ENCODE measurements at regions not wholly inside any gene's neighbourhood (a gene's known extent, or its start where the extent isn't known, plus 50 kb on each side); places are given as distances from the start of the nearest gene placed in this dataset.

DNA sequence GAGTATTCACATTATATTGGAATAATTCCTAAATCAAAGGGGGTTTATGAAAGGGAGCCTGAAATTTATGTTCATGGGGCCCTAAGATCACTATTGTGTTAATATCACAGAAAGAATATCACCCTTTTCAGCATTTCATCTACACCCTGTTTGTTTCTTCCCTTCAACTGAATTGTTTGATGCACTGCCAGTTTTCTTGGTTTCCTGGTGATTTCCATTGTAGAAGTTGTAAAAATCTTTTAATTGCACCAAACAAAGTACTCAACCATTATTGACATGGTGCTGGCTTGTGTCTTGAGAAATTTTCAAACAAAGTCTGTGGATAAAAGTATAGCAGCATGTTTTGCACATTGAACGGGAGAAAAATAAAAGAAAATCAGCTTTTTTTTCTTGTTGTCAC, 154.8 kb upstream of the PRKD1 start:
- Histone ChIP-seq H3K9me3 (ENCODE audit: low read length) (no peaks in the 10 kb centered on the region), H3K36me3 (ENCODE audit: insufficient read depth, low read length) (no peaks in the 10 kb centered on the region), H2AFZ (ENCODE audit: low read depth, low read length) (no peak overlapping the region), H3K27me3 (ENCODE audit: insufficient read depth, low read length) (no peaks in the 10 kb centered on the region), H3K4me1 (ENCODE audit: insufficient read depth, low read length) (no peaks in the 10 kb centered on the region), H3K4me3 (ENCODE audit: low read length) (no peak overlapping the region)

DNA sequence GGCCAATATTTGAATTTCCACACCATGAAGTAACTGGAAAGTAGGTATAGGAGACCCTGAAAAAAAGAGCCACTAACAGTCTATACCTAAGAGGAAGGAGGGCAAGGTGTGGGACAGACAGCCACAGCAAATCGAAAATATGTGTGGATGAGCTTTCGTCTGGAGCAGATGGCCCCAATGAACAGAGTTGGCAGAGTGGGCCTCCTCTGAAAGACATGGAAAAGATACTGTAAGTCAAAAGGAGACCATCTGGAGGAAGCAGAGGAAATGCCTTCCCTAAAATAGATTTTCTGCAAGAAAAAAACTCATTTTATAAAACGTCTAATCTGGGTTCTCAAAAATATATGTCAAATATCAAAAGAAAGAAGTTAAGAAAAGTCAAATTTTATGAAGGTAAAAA, 157.2 kb upstream of the PRKD1 start:
- Histone ChIP-seq H3K27me3 (ENCODE audit: insufficient read depth, low read length) (no peaks in the 10 kb centered on the region), H2AFZ (ENCODE audit: low read depth, low read length) (no peak overlapping the region), H3K36me3 (ENCODE audit: insufficient read depth, low read length) (no peaks in the 10 kb centered on the region)

DNA sequence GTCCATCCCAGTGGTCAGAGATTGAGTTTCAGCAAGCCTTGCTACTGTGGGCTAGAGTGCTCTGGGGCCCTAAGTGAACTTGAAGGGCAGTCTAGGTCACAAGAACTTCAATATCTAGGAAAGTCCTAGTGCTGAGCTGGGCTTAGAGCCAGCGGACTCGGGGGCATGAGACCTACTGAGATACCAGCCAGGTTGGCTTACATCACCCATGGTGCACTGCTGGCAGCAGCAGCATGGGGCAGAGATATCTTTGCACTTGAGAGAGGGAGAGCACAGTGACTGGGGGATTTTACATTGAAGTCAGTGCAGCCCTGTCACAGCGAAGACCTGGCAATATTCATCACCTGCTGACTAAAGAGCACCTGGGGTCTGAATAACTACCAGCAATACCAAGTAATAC, 158.3 kb upstream of the PRKD1 start:
- Histone ChIP-seq H3K9me3 (ENCODE audit: low read length) (no peaks in the 10 kb centered on the region), H3K36me3 (ENCODE audit: insufficient read depth, low read length) (no peaks in the 10 kb centered on the region), H3K4me3 (ENCODE audit: low read length) (no peak overlapping the region), H2AFZ (ENCODE audit: low read depth, low read length) (no peak overlapping the region), H3K27me3 (ENCODE audit: insufficient read depth, low read length) (no peaks in the 10 kb centered on the region), H3K4me1 (ENCODE audit: insufficient read depth, low read length) (no peaks in the 10 kb centered on the region)

More for the DNA sequence above, 157.2 kb upstream of the PRKD1 start:
- Histone ChIP-seq H3K9me3 (ENCODE audit: low read length) (no peaks in the 10 kb centered on the region), H3K4me3 (ENCODE audit: low read length) (no peak overlapping the region), H3K4me1 (ENCODE audit: insufficient read depth, low read length) (no peaks in the 10 kb centered on the region)

DNA sequence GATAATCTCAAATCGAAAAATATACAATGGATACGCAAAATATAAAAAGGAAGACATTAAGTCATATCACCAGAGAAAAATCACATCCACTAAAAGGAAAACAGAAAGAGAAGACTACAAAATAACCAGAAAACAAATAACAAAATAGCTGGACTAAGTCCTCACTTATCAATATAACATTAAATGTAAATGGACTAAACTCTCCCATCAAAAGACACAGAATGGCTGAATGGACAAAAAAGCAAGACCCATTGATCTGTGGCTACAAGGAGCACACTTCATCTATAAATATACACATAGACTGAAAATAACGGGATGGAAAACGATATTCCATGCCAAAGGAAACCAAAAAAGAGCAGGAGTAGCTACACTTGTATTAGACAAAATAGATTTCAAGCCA, 161.0 kb upstream of the PRKD1 start:
- Histone ChIP-seq H2AFZ (ENCODE audit: low read depth, low read length) (no peak overlapping the region), H3K4me1 (ENCODE audit: insufficient read depth, low read length) (no peaks in the 10 kb centered on the region), H3K4me3 (ENCODE audit: low read length) (no peak overlapping the region), H3K36me3 (ENCODE audit: insufficient read depth, low read length) (no peaks in the 10 kb centered on the region), H3K9me3 (ENCODE audit: low read length) (no peaks in the 10 kb centered on the region), H3K27me3 (ENCODE audit: insufficient read depth, low read length) (no peaks in the 10 kb centered on the region)

DNA sequence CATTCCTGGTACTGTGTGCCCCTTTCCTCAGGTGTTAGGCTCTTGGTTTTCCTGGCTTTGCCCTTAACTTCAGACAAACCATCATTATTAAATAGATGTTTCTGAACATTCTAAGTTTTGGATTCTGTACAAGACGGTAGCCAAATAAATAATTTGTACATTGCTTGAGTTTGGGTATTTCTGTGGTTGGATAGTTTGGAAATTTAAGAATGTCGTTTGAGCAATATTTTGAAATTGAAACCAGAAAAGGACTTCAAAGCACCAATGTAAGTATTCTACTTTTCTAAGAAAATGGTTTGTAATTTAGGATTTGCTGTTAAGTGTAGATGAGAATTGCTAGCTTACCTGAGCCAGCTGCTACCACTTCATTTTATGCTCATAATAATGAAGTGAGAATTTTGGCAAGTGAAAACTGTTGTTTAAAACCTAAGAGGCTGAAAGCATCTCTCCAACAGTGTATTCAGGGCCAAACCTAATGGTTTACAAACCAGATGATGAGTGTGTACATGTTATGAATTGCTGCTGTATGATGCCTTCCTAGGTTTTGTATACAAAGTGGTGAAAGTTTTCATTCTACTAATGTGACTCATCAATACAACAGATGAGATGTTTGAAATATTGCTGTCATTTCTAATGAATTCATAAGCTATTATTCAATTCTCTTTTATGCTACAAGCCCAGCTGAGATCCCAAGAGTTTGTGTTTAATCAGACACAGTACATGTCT, 181.5 kb upstream of the PRKD1 start:
- Histone ChIP-seq H3K9me3 (ENCODE audit: low read length) (no peaks in the 10 kb centered on the region), H2AFZ (ENCODE audit: low read depth, low read length) (no peak overlapping the region), H3K27me3 (ENCODE audit: insufficient read depth, low read length) (no peaks in the 10 kb centered on the region), H3K4me1 (ENCODE audit: insufficient read depth, low read length) (no peaks in the 10 kb centered on the region), H3K4me3 (ENCODE audit: low read length) (no peak overlapping the region), H3K36me3 (ENCODE audit: insufficient read depth, low read length) (no peaks in the 10 kb centered on the region)

DNA sequence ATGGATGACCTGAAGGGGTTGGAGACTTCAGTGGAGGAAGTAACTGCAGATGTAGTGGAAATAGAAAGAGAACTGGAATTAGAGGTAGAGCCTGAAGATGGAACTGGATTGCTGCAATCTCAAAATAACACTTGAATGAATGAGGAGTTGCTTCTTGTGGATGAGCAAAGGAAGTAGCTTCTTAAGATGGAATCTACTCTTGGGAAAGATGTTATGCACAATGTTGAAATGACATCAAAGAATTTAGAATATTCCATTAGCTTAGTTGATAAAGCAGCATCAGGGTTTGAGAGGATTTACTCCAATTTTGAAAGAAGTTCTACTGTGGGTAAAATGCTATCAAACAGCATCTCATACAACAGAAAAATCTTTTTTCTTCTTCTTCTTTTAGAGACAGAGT, 186.4 kb upstream of the PRKD1 start:
- Histone ChIP-seq H3K27me3 (ENCODE audit: insufficient read depth, low read length) (no peaks in the 10 kb centered on the region), H3K4me1 (ENCODE audit: insufficient read depth, low read length) (no peaks in the 10 kb centered on the region), H3K4me3 (ENCODE audit: low read length) (no peak overlapping the region), H3K36me3 (ENCODE audit: insufficient read depth, low read length) (no peaks in the 10 kb centered on the region), H2AFZ (ENCODE audit: low read depth, low read length) (no peak overlapping the region), H3K9me3 (ENCODE audit: low read length) (no peaks in the 10 kb centered on the region)

DNA sequence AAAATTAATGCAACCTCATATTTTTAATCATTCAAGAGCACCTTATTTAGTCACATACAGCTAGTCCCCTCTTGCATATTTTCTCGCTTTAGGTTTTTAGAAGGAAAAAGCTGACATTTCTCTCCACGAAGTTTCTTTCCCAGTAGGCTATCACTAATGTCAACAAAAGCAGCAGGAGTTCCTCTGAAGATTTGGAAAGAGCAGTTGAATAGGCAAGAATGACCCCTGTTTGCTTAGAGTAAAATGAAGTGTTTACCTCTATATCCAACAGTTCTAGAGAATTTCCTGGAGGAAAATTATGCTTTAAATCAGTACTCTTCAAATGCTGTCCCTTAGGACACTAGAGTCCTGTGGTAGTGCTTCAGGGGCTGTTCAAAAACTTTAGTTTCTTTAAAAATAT, 188.1 kb upstream of the PRKD1 start:
- H3K9me3 ChIP-seq (ENCODE audit: low read length), result no peaks in the 10 kb centered on the region
- no peaks in the 10 kb centered on the region for H3K27me3 ChIP-seq (ENCODE audit: insufficient read depth, low read length)
- no peak overlapping the region for H3K4me3 ChIP-seq (ENCODE audit: low read length)
- no peaks in the 10 kb centered on the region for H3K36me3 ChIP-seq (ENCODE audit: insufficient read depth, low read length)
- no peaks in the 10 kb centered on the region for H3K4me1 ChIP-seq (ENCODE audit: insufficient read depth, low read length)
- no peak overlapping the region for H2AFZ ChIP-seq (ENCODE audit: low read depth, low read length)

DNA sequence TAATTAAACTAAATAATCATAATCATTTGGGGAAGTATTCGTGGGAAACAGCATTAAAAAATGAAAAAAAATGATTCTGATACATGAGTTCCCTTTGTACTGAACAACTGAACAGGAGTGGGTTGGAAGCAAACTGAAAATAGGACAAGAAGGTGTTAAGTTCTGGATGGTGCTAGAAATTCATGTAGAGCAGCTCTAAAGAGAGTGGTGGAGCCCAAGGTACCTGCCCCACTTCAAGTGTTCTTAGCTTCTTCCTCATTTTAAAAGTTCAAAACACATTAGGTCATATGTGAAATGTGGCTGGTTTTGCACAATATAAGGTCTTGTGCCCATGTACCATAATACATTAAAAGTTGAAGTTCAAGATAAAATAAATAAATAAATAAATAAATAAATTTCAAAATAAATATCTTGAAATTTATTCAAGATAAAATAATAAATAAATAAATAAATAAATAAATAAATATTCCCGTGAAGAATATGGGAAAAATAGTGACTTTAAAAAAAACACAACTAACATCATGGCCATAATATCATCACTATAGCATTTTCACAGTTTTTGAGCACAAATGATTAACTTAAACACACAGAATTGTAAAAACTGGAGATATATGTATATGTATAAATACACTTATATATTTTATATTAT, 191.5 kb upstream of the PRKD1 start:
- Histone ChIP-seq H3K9me3 (ENCODE audit: low read length) (no peaks in the 10 kb centered on the region), H3K4me1 (ENCODE audit: insufficient read depth, low read length) (no peaks in the 10 kb centered on the region), H3K4me3 (ENCODE audit: low read length) (no peak overlapping the region)

DNA sequence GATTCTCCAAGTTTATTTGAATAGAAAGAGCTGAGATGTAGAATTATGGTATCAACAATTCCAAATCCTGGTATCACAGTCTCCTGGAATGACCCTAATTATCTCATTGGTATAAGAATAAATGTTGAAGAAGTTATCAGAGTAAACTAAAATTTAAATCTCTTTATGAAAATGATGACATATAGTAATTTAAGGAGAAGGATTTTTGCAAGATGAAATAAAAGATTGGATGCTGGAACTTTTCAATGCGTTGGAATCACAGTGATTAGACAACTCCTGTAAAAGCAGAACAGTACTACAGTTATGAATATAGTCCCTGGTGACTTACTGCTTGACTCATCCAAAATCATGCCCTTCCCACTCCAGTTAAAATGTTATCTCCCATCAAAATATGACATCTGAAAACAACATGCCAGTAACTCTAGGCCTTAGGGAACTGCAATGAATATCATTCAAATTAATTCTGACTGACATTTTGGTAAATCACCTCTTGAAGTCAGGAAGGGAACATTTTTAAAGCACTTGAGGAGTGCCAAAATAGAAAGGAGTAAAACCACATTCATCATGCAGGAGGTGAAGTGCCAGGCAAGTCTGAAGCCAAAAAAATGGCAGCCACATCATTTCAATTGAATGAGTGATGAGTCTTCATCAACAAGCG, 197.8 kb upstream of the PRKD1 start:
- Histone ChIP-seq H3K27me3 (ENCODE audit: insufficient read depth, low read length) (no peaks in the 10 kb centered on the region), H3K4me3 (ENCODE audit: low read length) (no peak overlapping the region), H3K4me1 (ENCODE audit: insufficient read depth, low read length) (no peaks in the 10 kb centered on the region), H3K9me3 (ENCODE audit: low read length) (no peaks in the 10 kb centered on the region), H2AFZ (ENCODE audit: low read depth, low read length) (no peak overlapping the region), H3K36me3 (ENCODE audit: insufficient read depth, low read length) (no peaks in the 10 kb centered on the region)

More for the DNA sequence above, 191.5 kb upstream of the PRKD1 start:
- H2AFZ ChIP-seq (ENCODE audit: low read depth, low read length), result no peak overlapping the region
- no peaks in the 10 kb centered on the region for H3K36me3 ChIP-seq (ENCODE audit: insufficient read depth, low read length)
- H3K27me3 ChIP-seq (ENCODE audit: insufficient read depth, low read length), result no peaks in the 10 kb centered on the region

DNA sequence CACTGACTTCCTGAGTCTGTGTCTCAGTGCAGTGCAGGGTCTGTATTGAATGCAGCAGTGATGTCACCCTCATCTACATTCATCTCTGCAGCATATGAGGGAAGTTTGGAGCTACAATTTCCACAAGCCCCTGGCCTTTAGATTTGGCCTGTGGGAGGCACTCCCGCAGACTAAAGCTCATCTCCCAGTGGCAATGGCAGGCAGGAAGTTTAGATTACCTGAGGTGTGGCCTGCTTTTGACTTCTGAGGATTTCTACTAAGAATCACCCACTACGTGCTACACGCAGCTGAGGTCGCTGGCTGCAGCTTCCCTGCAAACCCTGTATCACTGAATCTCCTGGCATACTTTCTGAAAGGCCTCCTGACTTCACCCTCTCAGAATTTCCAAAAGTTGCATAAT, 202.2 kb upstream of the PRKD1 start:
- Histone ChIP-seq H3K36me3 (ENCODE audit: insufficient read depth, low read length) (no peaks in the 10 kb centered on the region), H2AFZ (ENCODE audit: low read depth, low read length) (no peak overlapping the region), H3K4me3 (ENCODE audit: low read length) (no peak overlapping the region), H3K4me1 (ENCODE audit: insufficient read depth, low read length) (no peaks in the 10 kb centered on the region), H3K9me3 (ENCODE audit: low read length) (no peaks in the 10 kb centered on the region), H3K27me3 (ENCODE audit: insufficient read depth, low read length) (no peaks in the 10 kb centered on the region)

DNA sequence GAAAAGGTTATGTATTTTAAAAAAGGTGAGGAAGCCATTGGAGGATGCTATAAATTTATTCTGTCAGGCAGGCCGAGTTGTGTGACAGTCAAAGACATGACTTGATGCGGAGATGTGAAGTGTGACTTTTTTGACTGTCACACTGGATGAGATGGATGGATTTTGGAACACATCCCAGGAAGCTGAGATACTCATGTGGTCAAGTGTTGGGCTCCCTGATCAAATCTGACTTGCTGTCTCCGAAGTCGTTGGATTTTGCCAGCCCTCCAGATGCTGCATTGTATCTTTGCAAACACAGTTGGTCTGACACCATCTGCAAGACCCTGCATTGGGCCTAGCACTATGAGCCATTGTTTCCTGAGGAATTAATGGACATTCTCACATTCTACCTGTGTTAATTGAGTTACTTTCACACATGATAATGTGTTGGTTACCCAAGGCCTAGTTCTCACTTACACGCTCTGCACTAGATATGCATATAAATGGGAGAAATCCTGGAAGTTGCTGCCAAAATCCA, 204.0 kb upstream of the PRKD1 start:
- Histone ChIP-seq H3K27me3 (ENCODE audit: insufficient read depth, low read length) (no peaks in the 10 kb centered on the region), H3K4me3 (ENCODE audit: low read length) (no peak overlapping the region)

DNA sequence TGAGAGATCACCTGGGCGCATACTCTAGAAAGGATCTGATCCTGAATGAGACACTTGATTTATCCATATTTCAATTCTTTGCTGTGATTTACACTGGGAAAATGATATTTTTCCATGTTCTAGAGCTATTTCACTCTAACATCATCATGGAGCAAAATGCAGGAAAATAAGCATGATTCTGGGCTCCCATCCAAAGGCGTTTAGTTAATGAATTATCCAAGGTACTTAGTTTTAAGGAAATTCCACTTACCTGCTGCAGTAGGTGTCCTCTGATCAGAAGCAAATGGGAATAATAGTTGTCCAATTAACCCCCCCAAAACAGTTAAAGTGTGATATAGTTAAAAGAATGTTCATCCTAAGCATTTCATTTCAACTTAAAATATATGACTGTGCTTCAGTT, 204.5 kb upstream of the PRKD1 start:
- Histone ChIP-seq H3K4me3 (ENCODE audit: low read length) (no peak overlapping the region), H3K27me3 (ENCODE audit: insufficient read depth, low read length) (no peaks in the 10 kb centered on the region), H2AFZ (ENCODE audit: low read depth, low read length) (no peak overlapping the region), H3K4me1 (ENCODE audit: insufficient read depth, low read length) (no peaks in the 10 kb centered on the region), H3K36me3 (ENCODE audit: insufficient read depth, low read length) (no peaks in the 10 kb centered on the region), H3K9me3 (ENCODE audit: low read length) (no peaks in the 10 kb centered on the region)

More for the DNA sequence above, 204.0 kb upstream of the PRKD1 start:
- no peaks in the 10 kb centered on the region for H3K36me3 ChIP-seq (ENCODE audit: insufficient read depth, low read length)
- H2AFZ ChIP-seq (ENCODE audit: low read depth, low read length), result no peak overlapping the region
- H3K9me3 ChIP-seq (ENCODE audit: low read length), result no peaks in the 10 kb centered on the region
- H3K4me1 ChIP-seq (ENCODE audit: insufficient read depth, low read length), result no peaks in the 10 kb centered on the region

DNA sequence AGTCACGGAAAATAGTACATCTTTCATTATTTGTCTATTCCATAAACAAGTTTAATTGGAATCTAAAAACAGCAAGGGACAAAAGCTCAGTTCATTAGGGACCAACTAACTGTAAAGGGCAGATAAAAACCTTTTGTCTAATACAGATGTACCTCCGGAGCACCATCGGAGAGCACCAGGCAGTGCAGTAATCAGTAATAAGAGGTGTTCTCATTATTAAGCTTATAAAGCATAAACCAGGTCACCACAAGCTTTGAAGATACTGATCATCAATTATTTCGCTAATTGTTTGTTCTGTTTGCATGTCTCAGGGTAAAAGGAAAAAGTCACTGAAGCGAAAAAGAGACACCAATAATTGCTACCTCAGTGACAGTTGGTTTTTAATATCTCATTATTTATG, 207.3 kb upstream of the PRKD1 start:
- H2AFZ ChIP-seq (ENCODE audit: low read depth, low read length), result no peak overlapping the region
- no peaks in the 10 kb centered on the region for H3K4me1 ChIP-seq (ENCODE audit: insufficient read depth, low read length)
- no peak overlapping the region for H3K4me3 ChIP-seq (ENCODE audit: low read length)
- no peaks in the 10 kb centered on the region for H3K27me3 ChIP-seq (ENCODE audit: insufficient read depth, low read length)
- H3K36me3 ChIP-seq (ENCODE audit: insufficient read depth, low read length), result no peaks in the 10 kb centered on the region
- no peaks in the 10 kb centered on the region for H3K9me3 ChIP-seq (ENCODE audit: low read length)
